PFSK-1 (cell line): ENCODE measurements at regions not wholly inside any gene's neighbourhood (a gene's known extent, or its start where the extent isn't known, plus 50 kb on each side); places are given as distances from the start of the nearest gene placed in this dataset.

Experiments
- FOXP2 ChIP-seq: optimal IDR thresholded peaks from 2 replicates; pipeline ENCODE3; 2011; ENCODE audit warnings: borderline replicate concordance, control low read depth, inconsistent platforms; ENCODE audit not compliant: insufficient read depth; ENCODE audit errors: extremely low read length, extremely low read depth
- POLR2AphosphoS5 ChIP-seq: IDR thresholded peaks from 2 replicates; pipeline ENCODE4 v1.6.1; 2012; ENCODE audit warnings: low read depth, mild to moderate bottlenecking, control low read depth, low read length, moderate library complexity
- REST ChIP-seq, 2 experiments: IDR thresholded peaks; 2 replicates each; pipeline versions ENCODE4 v1.6.1 to v1.8.0; 2011 to 2012; ENCODE audit warnings: low read depth in 2 of 2, low read length in 2 of 2, control low read depth in 1 of 2, inconsistent platforms in 1 of 2, mild to moderate bottlenecking in 1 of 2, moderate library complexity in 1 of 2; ENCODE audit not compliant: insufficient read depth in 1 of 2
- SIN3A ChIP-seq: IDR thresholded peaks from 2 replicates; pipeline ENCODE4 v1.6.1; 2012; ENCODE audit warnings: mild to moderate bottlenecking, low read length, moderate library complexity, borderline replicate concordance; ENCODE audit not compliant: insufficient read depth
- TAF1 ChIP-seq: IDR thresholded peaks from 2 replicates; pipeline ENCODE4 v1.6.1; 2012; ENCODE audit warnings: low read length, control low read depth, borderline replicate concordance; ENCODE audit not compliant: insufficient read depth

- TF ChIP-seq SIN3A (no peak), FOXP2 (no peak), POLR2AphosphoS5 (no peak), TAF1 (no peak), REST (IDR thresholded peaks at IDR 0.05; ENCODE audit: insufficient read depth in 1 of 2, low read depth in 2 of 2, low read length in 2 of 2) (no peak)
These were observed 158.4 kb downstream of the SP3 start for GRCh38 chr2:173806761-173807160.

GRCh38 chr2:173808718-173809117 lies 156.5 kb downstream of the SP3 start:
- TF ChIP-seq SIN3A = no peak
- TF ChIP-seq REST (IDR thresholded peaks at IDR 0.05; ENCODE audit: insufficient read depth in 1 of 2, low read depth in 2 of 2, low read length in 2 of 2) = no peak
- no peak for TF ChIP-seq POLR2AphosphoS5
- TF ChIP-seq FOXP2 = no peak
- TF ChIP-seq TAF1 = no peak

GRCh38 chr2:173812321-173812720 lies 152.9 kb downstream of the SP3 start:
- TF ChIP-seq SIN3A (no peak), POLR2AphosphoS5 (no peak), FOXP2 (no peak), REST (IDR thresholded peaks at IDR 0.05; ENCODE audit: insufficient read depth in 1 of 2, low read depth in 2 of 2, low read length in 2 of 2) (no peak), TAF1 (no peak)

- TF ChIP-seq SIN3A = no peak
- TF ChIP-seq REST (IDR thresholded peaks at IDR 0.05; ENCODE audit: insufficient read depth in 1 of 2, low read depth in 2 of 2, low read length in 2 of 2) = no peak
- no peak for TF ChIP-seq TAF1
- TF ChIP-seq POLR2AphosphoS5 = no peak
- no peak for TF ChIP-seq FOXP2
These were observed 150.9 kb downstream of the SP3 start for GRCh38 chr2:173814306-173814705.

- TF ChIP-seq POLR2AphosphoS5 (no peak), FOXP2 (no peak), REST (IDR thresholded peaks at IDR 0.05; ENCODE audit: insufficient read depth in 1 of 2, low read depth in 2 of 2, low read length in 2 of 2) (no peak), SIN3A (no peak), TAF1 (no peak)
These were observed 149.4 kb downstream of the SP3 start for GRCh38 chr2:173815772-173816171.
